Right atrium auricular region (tissue), 2 donors: ENCODE measurements at regions not wholly inside any gene's neighbourhood (a gene's known extent, or its start where the extent isn't known, plus 50 kb on each side); places are given as distances from the start of the nearest gene placed in this dataset.

Experiments used
- DNase-seq: peaks from one replicate; pipeline ENCODE4 v3.0.0-alpha.2; 2019; ENCODE audit warnings: low spot score
- H3K27ac ChIP-seq, 2 donors: fragments of 200-600 bp; sonication (generic); 1 replicate in 1 of 2; 2 replicates in 1 of 2; pipeline ENCODE4 v1.5.1; 2016 to 2019
- H3K27me3 ChIP-seq, 2 donors: fragments of 200-600 bp; sonication (generic); one replicate each; pipeline versions ENCODE4 v1.5.1 to v1.6.0; 2017 to 2019
- H3K36me3 ChIP-seq: fragments of 200-600 bp; sonication (generic); one replicate; pipeline ENCODE4 v1.5.1; 2016
- H3K4me1 ChIP-seq, 2 donors: fragments of 200-600 bp; sonication (generic); one replicate each; pipeline versions ENCODE4 v1.5.1 to v1.6.0; 2017 to 2019
- H3K4me3 ChIP-seq, 2 donors: fragments of 200-600 bp; sonication (generic); 1 replicate in 1 of 2; 2 replicates in 1 of 2; pipeline ENCODE4 v1.5.1; 2017 to 2019; ENCODE audit warnings: mild to moderate bottlenecking in 1 of 2, moderate library complexity in 1 of 2
- H3K9me3 ChIP-seq, 2 donors: fragments of 200-600 bp; sonication (generic); one replicate each; pipeline ENCODE4 v1.5.1; 2019
- CTCF ChIP-seq, 2 donors: fragments of 200-600 bp; sonication (generic); IDR thresholded peaks; one replicate each; pipeline ENCODE4 v1.5.1; 2019; ENCODE audit warnings: antibody characterized with exemption in 2 of 2

- H3K27me3 ChIP-seq = no peaks in the 10 kb centered on the region
- no peak overlapping the region for H3K27ac ChIP-seq
- TF ChIP-seq CTCF (IDR thresholded peaks at IDR 0.05) = no peak
- H3K4me3 ChIP-seq = no peak overlapping the region
- H3K9me3 ChIP-seq = no peaks in the 10 kb centered on the region
- no peaks in the 10 kb centered on the region for H3K4me1 ChIP-seq
- no peaks in the 10 kb centered on the region for H3K36me3 ChIP-seq
- no peak for DNase-seq
These were observed 152.1 kb upstream of the SLC24A2 start for GRCh38 chr9:19940811-19941535.

GRCh38 chr9:19939734-19940278, 151.0 kb upstream of the SLC24A2 start:
- Histone ChIP-seq H3K9me3 (no peaks in the 10 kb centered on the region), H3K27ac (no peak overlapping the region), H3K36me3 (no peaks in the 10 kb centered on the region), H3K4me3 (no peak overlapping the region), H3K27me3 (no peaks in the 10 kb centered on the region), H3K4me1 (peaks cover 0 to under 1% of the 10 kb centered on the region in 2 donors)
- TF ChIP-seq CTCF (IDR thresholded peaks at IDR 0.05) = no peak
- no peak for DNase-seq

GRCh38 chr9:19938990-19939733, 150.3 kb upstream of the SLC24A2 start:
- H3K27me3 ChIP-seq = no peaks in the 10 kb centered on the region
- TF ChIP-seq CTCF (IDR thresholded peaks at IDR 0.05) = no peak
- H3K36me3 ChIP-seq = no peaks in the 10 kb centered on the region
- no peaks in the 10 kb centered on the region for H3K9me3 ChIP-seq
- no peak for DNase-seq
- H3K4me3 ChIP-seq = no peak overlapping the region
- H3K27ac ChIP-seq = no peak overlapping the region
- peaks cover 0 to 7% of the 10 kb centered on the region in 2 donors for H3K4me1 ChIP-seq

GRCh38 chr9:19937121-19937520, 148.3 kb upstream of the SLC24A2 start:
- peaks cover 0 to 8% of the 10 kb centered on the region in 2 donors for H3K4me1 ChIP-seq
- DNase-seq = no peak
- H3K4me3 ChIP-seq = no peak overlapping the region
- H3K9me3 ChIP-seq = no peaks in the 10 kb centered on the region
- no peaks in the 10 kb centered on the region for H3K27me3 ChIP-seq
- H3K27ac ChIP-seq = no peak overlapping the region
- no peak for TF ChIP-seq CTCF (IDR thresholded peaks at IDR 0.05)
- H3K36me3 ChIP-seq = no peaks in the 10 kb centered on the region

- no peak overlapping the region for H3K4me3 ChIP-seq
- no peaks in the 10 kb centered on the region for H3K9me3 ChIP-seq
- DNase-seq = no peak
- no peak overlapping the region for H3K27ac ChIP-seq
- H3K36me3 ChIP-seq = no peaks in the 10 kb centered on the region
- TF ChIP-seq CTCF (IDR thresholded peaks at IDR 0.05) = no peak
- peaks cover 0 to 8% of the 10 kb centered on the region in 2 donors for H3K4me1 ChIP-seq
- H3K27me3 ChIP-seq = no peaks in the 10 kb centered on the region
These were observed 147.8 kb upstream of the SLC24A2 start for GRCh38 chr9:19936598-19936997.
